Coronary artery (tissue), 2 donors: ENCODE measurements at regions not wholly inside any gene's neighbourhood (a gene's known extent, or its start where the extent isn't known, plus 50 kb on each side); places are given as distances from the start of the nearest gene placed in this dataset.

Experiments used
- DNase-seq: peaks from one replicate; pipeline ENCODE4 v3.0.0-alpha.2; 2017; ENCODE audit warnings: low spot score
- H3K27ac ChIP-seq, 2 donors: fragments of 200-600 bp; sonication (generic); one replicate each; pipeline ENCODE4 v1.5.1; 2016 to 2019
- H3K4me3 ChIP-seq: fragments of 200-600 bp; sonication (generic); 2 replicates; pipeline ENCODE4 v1.5.1; 2016; ENCODE audit warnings: mild to moderate bottlenecking, moderate library complexity
- TF ChIP-seq, protein P1 (sequence below): fragments of 200-600 bp; sonication (generic); IDR thresholded peaks from one replicate; pipeline ENCODE4 v1.5.1; 2019; ENCODE audit warnings: antibody characterized with exemption

GRCh38 chr1:184244962-184245361 is 141.9 kb upstream of the C1orf21 start:
- no peak for DNase-seq
- no peak overlapping the region for H3K4me3 ChIP-seq
- H3K27ac ChIP-seq: no peak overlapping the region
- TF ChIP-seq, protein P1, sequence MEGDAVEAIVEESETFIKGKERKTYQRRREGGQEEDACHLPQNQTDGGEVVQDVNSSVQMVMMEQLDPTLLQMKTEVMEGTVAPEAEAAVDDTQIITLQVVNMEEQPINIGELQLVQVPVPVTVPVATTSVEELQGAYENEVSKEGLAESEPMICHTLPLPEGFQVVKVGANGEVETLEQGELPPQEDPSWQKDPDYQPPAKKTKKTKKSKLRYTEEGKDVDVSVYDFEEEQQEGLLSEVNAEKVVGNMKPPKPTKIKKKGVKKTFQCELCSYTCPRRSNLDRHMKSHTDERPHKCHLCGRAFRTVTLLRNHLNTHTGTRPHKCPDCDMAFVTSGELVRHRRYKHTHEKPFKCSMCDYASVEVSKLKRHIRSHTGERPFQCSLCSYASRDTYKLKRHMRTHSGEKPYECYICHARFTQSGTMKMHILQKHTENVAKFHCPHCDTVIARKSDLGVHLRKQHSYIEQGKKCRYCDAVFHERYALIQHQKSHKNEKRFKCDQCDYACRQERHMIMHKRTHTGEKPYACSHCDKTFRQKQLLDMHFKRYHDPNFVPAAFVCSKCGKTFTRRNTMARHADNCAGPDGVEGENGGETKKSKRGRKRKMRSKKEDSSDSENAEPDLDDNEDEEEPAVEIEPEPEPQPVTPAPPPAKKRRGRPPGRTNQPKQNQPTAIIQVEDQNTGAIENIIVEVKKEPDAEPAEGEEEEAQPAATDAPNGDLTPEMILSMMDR: no peak

GRCh38 chr1:184247671-184248070 is 139.2 kb upstream of the C1orf21 start:
- Histone ChIP-seq H3K27ac (no peak overlapping the region), H3K4me3 (no peak overlapping the region)
- TF ChIP-seq, protein P1: no peak
- DNase-seq: no peak

- Histone ChIP-seq H3K4me3 (no peak overlapping the region), H3K27ac (no peak overlapping the region)
- DNase-seq: no peak
- TF ChIP-seq, protein P1: no peak
Measured at GRCh38 chr1:184253921-184254320, 132.9 kb upstream of the C1orf21 start.

DNA sequence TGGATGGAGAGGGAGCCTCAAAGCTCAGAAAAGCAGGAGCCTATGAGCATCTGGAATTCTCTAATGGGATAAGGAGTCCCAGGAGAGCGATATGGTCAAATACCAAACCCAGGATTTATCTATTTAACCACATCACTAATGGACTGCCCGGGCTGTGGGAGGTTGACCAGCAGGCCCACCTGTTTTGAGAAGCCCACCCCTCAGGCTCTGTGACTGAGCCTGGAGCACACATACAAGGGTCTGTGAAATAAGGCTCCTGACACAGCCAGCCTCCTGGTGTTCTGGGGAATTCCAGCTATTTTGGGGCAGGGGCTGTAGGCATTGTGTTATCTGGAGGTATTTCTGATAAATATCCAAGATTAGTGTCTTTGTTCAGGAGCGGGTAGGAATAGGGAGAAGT is 132.0 kb upstream of the C1orf21 start:
- no peak overlapping the region for H3K27ac ChIP-seq
- TF ChIP-seq, protein P1: no peak
- DNase-seq: no peak
- no peak overlapping the region for H3K4me3 ChIP-seq

DNA sequence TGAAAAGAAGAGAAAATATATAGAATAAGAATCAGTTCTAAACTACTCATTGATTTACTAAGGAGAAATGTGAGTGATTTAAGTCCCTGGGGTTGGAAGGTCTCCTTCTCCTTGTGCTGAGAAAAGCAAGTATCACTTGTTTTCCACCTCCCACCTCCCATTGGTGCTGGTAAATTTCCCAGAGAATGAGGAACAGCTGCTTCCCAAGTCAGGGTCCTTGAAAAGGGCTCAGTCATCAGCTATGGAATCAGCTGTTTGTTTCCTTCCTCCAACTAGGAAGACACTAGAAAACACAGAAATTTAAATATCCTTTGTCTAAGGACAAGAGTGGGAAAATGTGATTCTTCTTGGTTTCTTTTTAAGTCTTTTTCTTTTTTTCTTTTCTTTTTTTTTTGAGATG is 131.3 kb upstream of the C1orf21 start:
- Histone ChIP-seq H3K27ac (no peak overlapping the region), H3K4me3 (no peak overlapping the region)
- DNase-seq: no peak
- TF ChIP-seq, protein P1: no peak

DNA sequence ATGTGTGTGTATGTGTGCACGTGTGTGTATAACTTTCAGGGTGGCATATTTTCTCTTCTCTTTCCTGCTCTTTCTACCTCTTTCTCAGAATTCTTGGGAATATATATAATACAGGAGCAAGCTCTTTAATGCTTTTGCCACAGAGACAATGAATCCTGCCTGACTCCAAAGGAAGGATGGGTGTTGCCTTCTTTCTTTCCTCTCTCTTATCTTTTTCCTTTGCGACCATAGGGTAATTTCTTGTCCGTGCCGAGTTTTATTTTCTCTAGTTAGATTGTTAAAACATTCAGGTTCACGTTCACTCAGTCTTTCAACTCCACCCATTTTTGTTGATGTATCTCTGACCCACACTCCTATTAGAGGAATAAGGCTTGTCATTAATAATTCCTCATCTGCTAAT is 129.0 kb upstream of the C1orf21 start:
- TF ChIP-seq, protein P1: no peak
- no peak for DNase-seq
- H3K27ac ChIP-seq: no peak overlapping the region
- H3K4me3 ChIP-seq: no peak overlapping the region

- H3K27ac ChIP-seq: no peak overlapping the region
- H3K4me3 ChIP-seq: no peak overlapping the region
- no peak for DNase-seq
- TF ChIP-seq, protein P1: no peak
Measured at GRCh38 chr1:184258525-184258924, 128.3 kb upstream of the C1orf21 start.
